H1 (cell line): ENCODE measurements at regions not wholly inside any gene's neighbourhood (a gene's known extent, or its start where the extent isn't known, plus 50 kb on each side); places are given as distances from the start of the nearest gene placed in this dataset.

Experiments used
- POLR2AphosphoS5 ChIP-seq: IDR thresholded peaks from 2 replicates; pipeline ENCODE4 v1.6.1; 2011; ENCODE audit warnings: low read depth, low read length
- SIRT6 ChIP-seq: IDR thresholded peaks from one replicate; pipeline ENCODE4 v1.7.1; 2012; ENCODE audit warnings: low read length, inconsistent platforms
- USF2 ChIP-seq: IDR thresholded peaks from 2 replicates; pipeline ENCODE4 v1.6.1; 2011; ENCODE audit warnings: low read length, improper control_type of control experiment
- ZNF274 ChIP-seq: IDR thresholded peaks from 2 replicates; pipeline ENCODE4 v1.7.0; 2012; ENCODE audit warnings: low read length, borderline replicate concordance; ENCODE audit errors: extremely low read depth
- TF ChIP-seq, protein P1 (sequence below): fragments of 300-600 bp; sonication (generic); IDR thresholded peaks from 2 replicates; pipeline ENCODE4 v1.7.1; 2012; ENCODE audit warnings: low read length, moderate library complexity, mild to moderate bottlenecking, inconsistent platforms; ENCODE audit not compliant: insufficient replicate concordance

- TF ChIP-seq, protein P1, sequence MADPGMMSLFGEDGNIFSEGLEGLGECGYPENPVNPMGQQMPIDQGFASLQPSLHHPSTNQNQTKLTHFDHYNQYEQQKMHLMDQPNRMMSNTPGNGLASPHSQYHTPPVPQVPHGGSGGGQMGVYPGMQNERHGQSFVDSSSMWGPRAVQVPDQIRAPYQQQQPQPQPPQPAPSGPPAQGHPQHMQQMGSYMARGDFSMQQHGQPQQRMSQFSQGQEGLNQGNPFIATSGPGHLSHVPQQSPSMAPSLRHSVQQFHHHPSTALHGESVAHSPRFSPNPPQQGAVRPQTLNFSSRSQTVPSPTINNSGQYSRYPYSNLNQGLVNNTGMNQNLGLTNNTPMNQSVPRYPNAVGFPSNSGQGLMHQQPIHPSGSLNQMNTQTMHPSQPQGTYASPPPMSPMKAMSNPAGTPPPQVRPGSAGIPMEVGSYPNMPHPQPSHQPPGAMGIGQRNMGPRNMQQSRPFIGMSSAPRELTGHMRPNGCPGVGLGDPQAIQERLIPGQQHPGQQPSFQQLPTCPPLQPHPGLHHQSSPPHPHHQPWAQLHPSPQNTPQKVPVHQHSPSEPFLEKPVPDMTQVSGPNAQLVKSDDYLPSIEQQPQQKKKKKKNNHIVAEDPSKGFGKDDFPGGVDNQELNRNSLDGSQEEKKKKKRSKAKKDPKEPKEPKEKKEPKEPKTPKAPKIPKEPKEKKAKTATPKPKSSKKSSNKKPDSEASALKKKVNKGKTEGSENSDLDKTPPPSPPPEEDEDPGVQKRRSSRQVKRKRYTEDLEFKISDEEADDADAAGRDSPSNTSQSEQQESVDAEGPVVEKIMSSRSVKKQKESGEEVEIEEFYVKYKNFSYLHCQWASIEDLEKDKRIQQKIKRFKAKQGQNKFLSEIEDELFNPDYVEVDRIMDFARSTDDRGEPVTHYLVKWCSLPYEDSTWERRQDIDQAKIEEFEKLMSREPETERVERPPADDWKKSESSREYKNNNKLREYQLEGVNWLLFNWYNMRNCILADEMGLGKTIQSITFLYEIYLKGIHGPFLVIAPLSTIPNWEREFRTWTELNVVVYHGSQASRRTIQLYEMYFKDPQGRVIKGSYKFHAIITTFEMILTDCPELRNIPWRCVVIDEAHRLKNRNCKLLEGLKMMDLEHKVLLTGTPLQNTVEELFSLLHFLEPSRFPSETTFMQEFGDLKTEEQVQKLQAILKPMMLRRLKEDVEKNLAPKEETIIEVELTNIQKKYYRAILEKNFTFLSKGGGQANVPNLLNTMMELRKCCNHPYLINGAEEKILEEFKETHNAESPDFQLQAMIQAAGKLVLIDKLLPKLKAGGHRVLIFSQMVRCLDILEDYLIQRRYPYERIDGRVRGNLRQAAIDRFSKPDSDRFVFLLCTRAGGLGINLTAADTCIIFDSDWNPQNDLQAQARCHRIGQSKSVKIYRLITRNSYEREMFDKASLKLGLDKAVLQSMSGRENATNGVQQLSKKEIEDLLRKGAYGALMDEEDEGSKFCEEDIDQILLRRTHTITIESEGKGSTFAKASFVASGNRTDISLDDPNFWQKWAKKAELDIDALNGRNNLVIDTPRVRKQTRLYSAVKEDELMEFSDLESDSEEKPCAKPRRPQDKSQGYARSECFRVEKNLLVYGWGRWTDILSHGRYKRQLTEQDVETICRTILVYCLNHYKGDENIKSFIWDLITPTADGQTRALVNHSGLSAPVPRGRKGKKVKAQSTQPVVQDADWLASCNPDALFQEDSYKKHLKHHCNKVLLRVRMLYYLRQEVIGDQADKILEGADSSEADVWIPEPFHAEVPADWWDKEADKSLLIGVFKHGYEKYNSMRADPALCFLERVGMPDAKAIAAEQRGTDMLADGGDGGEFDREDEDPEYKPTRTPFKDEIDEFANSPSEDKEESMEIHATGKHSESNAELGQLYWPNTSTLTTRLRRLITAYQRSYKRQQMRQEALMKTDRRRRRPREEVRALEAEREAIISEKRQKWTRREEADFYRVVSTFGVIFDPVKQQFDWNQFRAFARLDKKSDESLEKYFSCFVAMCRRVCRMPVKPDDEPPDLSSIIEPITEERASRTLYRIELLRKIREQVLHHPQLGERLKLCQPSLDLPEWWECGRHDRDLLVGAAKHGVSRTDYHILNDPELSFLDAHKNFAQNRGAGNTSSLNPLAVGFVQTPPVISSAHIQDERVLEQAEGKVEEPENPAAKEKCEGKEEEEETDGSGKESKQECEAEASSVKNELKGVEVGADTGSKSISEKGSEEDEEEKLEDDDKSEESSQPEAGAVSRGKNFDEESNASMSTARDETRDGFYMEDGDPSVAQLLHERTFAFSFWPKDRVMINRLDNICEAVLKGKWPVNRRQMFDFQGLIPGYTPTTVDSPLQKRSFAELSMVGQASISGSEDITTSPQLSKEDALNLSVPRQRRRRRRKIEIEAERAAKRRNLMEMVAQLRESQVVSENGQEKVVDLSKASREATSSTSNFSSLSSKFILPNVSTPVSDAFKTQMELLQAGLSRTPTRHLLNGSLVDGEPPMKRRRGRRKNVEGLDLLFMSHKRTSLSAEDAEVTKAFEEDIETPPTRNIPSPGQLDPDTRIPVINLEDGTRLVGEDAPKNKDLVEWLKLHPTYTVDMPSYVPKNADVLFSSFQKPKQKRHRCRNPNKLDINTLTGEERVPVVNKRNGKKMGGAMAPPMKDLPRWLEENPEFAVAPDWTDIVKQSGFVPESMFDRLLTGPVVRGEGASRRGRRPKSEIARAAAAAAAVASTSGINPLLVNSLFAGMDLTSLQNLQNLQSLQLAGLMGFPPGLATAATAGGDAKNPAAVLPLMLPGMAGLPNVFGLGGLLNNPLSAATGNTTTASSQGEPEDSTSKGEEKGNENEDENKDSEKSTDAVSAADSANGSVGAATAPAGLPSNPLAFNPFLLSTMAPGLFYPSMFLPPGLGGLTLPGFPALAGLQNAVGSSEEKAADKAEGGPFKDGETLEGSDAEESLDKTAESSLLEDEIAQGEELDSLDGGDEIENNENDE: no peak
- no peak for TF ChIP-seq USF2
- no peak for TF ChIP-seq POLR2AphosphoS5
- TF ChIP-seq SIRT6: no peak
- no peak for TF ChIP-seq ZNF274
- TF ChIP-seq, all 59 proteins: peak for 0
Observed at GRCh38 chr13:71278512-71278911, 588.5 kb downstream of the DACH1 start (continued).
